ENCODE measurements at regions not wholly inside any gene's neighbourhood (a gene's known extent, or its start where the extent isn't known, plus 50 kb on each side); places are given as distances from the start of the nearest gene placed in this dataset.

DNA sequence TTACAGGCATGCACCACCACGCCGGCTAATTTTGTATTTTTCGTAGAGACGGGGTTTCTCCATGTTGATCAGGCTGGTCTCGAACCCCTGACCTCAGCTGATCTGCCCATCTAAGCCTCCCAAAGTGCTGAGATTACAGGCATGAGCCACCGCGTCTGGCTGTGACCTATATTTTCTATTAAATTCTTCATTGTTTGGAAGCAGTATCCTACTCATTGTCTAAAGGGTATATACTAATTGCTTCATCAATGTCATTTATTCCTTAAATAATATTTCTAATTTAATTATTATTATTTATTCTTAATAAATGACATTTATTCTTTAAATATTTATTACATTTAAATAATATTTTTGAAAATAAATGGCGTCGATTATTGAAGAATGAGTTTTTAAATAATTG, 817.3 kb upstream of the API5 start:
- ATAC-seq (replicated peaks in 6 of 8) = no peak
- in situ Hi-C loops (cut with MboI; ENCODE audit: low pct_unique_long_range_greater_than_20kb in 2 of 9, low sequenced_read_pairs in 9 of 9, unreplicated experiment in 9 of 9) = no loop called here
- no peaks in the 10 kb centered on the region for H3K4me1 ChIP-seq (replicated peaks in 1 of 2)

DNA sequence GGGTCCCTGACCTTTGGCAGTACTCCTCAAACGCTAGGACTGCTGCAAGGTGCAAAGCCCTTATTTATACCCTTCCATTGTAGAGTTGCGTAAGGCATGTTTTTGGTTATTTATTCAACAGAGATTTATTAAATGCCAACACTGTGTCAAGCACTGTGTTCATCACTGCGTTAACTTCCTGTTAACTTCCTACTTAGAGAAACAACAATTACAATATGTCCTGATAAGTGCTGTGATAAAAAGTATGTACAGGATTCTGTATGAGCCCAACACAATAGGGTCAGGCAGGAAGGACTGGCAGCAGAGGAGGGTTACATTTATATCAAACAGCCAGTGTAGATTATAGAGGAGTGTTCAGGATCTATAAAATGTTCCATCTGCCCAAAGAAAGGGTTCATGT, 812.8 kb upstream of the API5 start:
- Histone ChIP-seq H3K4me3 (no peak overlapping the region), H3K27ac (no peak overlapping the region), H3K4me1 (replicated peaks in 1 of 2) (no peaks in the 10 kb centered on the region)
- ATAC-seq (replicated peaks in 6 of 8) = no peak
- in situ Hi-C loops (cut with MboI; ENCODE audit: low pct_unique_long_range_greater_than_20kb in 2 of 9, low sequenced_read_pairs in 9 of 9, unreplicated experiment in 9 of 9) = no loop called here
- WGBS, 10 experiments = 6 to 100% (median 77%) methylated on average over 1 to 3 of the region's 3 CpGs

More for the DNA sequence above, 817.3 kb upstream of the API5 start:
- WGBS, 10 experiments = 62 to 100% (median 92%) methylated on average over 2 to 9 of the region's 9 CpGs
- Histone ChIP-seq H3K27ac (no peak overlapping the region), H3K4me3 (no peak overlapping the region)

DNA sequence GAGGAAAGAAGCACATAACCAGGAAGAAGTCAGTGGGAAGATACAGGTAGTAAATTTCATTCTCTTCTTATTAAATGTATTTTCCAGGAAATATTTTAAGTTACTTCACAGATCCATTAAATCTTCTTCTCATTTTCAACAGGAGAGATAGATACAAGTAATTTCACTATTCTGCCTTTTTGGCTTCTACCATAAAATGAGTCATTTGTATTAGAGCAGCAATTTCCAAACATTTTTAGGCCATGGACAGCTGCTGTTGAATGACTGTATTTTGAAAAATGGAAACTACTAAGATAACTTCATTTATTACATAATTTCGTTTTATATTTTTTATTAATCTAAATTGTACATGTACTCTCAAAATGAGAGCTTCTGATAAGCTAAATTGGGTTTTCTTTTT, 809.6 kb upstream of the API5 start:
- in situ Hi-C loops (cut with MboI; ENCODE audit: low pct_unique_long_range_greater_than_20kb in 2 of 9, low sequenced_read_pairs in 9 of 9, unreplicated experiment in 9 of 9) = no loop called here
- H3K27ac ChIP-seq = no peak overlapping the region
- H3K4me1 ChIP-seq (replicated peaks in 1 of 2) = no peaks in the 10 kb centered on the region
- H3K4me3 ChIP-seq = no peak overlapping the region
- ATAC-seq (replicated peaks in 6 of 8) = no peak
- 0 to 33% (median 0%) methylated on average over 1 of the region's 1 CpG for WGBS, 10 experiments

DNA sequence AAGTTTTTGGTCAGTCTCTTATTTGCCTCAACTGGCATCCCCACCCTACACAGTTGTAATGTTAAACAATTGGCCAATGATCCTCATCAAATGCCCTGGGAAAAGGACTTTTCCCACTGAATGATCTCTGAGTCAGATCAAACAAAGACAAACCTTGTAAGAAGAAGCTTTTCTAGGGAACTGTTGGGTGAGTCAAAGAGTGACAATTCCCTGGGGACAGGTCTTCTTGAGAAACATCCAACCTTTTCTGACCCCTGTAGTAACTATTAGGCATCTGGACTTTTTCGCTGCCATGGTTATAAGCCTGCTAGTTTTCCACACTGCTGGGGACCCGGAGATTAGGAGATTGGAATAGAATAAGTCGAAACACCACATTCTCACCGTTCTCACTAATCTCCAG, 789.8 kb upstream of the API5 start:
- ATAC-seq (replicated peaks in 6 of 8) = no peak
- WGBS, 10 experiments = 0 to 100% (median 77%) methylated on average over 2 to 4 of the region's 4 CpGs
- Histone ChIP-seq H3K27ac (no peak overlapping the region), H3K4me1 (replicated peaks in 1 of 2) (peaks cover 16 to 21% of the 10 kb centered on the region in 2 donors), H3K4me3 (no peak overlapping the region)
- in situ Hi-C loops (cut with MboI; ENCODE audit: low pct_unique_long_range_greater_than_20kb in 2 of 9, low sequenced_read_pairs in 9 of 9, unreplicated experiment in 9 of 9) = no loop called here

DNA sequence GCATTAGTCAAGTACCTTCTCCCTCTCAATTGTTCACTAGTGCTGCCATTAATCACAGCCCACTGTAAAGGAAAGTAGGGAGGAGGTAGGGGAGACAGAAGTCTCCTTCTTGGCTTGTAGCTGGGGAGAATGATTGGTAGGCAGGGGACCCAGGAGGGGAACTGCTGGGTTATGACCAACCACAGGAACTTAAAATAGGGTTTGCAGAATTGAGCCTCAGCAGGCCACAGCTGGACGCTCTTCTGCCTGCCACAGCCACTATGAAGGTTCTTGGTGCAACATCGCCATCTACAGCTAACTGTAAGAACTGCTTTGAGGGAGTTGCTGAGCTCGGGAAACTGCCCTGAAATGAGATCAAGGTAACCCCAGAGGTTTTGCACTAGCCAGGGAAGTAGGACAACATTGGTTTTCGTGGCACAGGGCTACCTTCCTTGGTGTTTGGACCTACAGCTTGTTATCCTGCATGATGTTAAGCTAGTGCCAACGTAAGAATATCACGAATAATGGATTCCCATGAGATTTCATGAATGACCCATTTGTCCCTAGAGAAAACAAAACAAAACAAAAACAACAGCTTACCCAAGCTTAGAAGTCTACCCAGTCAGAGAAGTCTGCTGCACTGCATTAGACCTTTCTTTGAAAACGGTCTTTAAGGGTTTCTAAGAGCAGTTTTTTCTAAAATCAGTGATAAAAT, 787.1 kb upstream of the API5 start:
- no peak overlapping the region for H3K4me3 ChIP-seq
- peak; percentile 89 to 96 (median 92) for ATAC-seq (replicated peaks in 6 of 8)
- peaks cover 29 to 41% of the 10 kb centered on the region in 2 donors for H3K4me1 ChIP-seq (replicated peaks in 1 of 2)
- in situ Hi-C loops (cut with MboI; ENCODE audit: low pct_unique_long_range_greater_than_20kb in 2 of 9, low sequenced_read_pairs in 9 of 9, unreplicated experiment in 9 of 9) = loop anchor here in 2 of 9 experiments (25.0 kb wide), 2 partner anchors 1012 to 1062 kb away; partner anchors contain the start of gene LRRC4C (in 1 of the 2)
- WGBS, 10 experiments = 0 to 26% (median 10%) methylated on average over 3 to 7 of the region's 7 CpGs; no CpG with 5 or more reads in 2 of the 10 experiments
- no peak overlapping the region for H3K27ac ChIP-seq

DNA sequence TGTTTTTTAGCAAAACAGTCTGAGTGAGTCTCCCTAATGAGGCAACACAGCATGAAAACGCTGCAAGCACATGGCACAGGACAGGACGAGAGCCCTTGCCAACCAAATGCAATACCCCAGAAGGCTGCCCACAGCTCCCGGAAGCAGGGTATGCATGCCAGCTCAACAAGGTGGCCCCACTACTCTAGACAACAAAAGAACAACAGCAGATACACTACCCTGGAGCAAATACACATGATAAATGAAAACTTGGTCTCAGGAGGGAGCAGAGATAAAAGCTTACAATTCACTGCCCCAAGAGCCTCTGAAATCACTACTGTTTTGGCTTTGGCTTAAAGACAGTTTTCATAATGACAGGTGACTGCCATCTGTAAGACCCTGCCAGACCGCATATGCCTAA, 785.4 kb upstream of the API5 start:
- peak in 5 of 8 experiments; percentile 2 to 44 (median 24) for ATAC-seq (replicated peaks in 6 of 8)
- H3K4me3 ChIP-seq = no peak overlapping the region
- no peak overlapping the region for H3K27ac ChIP-seq
- 0 to 90% (median 42%) methylated on average over 1 to 4 of the region's 4 CpGs; no CpG with 5 or more reads in 1 of the 10 experiments for WGBS, 10 experiments
- in situ Hi-C loops (cut with MboI; ENCODE audit: low pct_unique_long_range_greater_than_20kb in 2 of 9, low sequenced_read_pairs in 9 of 9, unreplicated experiment in 9 of 9) = loop anchor here in 2 of 9 experiments (25.0 kb wide), 2 partner anchors 1014 to 1064 kb away; partner anchors contain the start of gene LRRC4C (in 1 of the 2)
- H3K4me1 ChIP-seq (replicated peaks in 1 of 2) = peaks cover 29 to 41% of the 10 kb centered on the region in 2 donors

DNA sequence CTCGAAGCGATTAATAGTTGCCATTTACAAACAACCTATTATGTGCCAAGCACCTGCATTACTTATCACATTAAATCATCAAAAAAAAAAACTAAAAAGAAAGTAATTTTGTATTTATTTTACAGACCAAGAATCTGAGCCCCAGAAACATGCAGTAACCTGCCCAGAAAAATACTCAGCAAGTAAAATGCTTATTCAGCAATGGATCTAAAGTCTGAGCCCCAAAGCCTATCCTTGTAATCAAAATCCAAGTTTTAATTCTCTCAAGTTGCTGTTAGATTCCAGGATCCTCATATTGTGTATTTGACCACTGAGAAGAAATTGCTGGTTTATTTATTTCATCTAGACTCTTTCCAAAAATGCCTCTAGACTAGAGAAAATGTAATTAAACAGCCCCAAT, 783.3 kb upstream of the API5 start:
- no peak overlapping the region for H3K4me3 ChIP-seq
- 19 to 100% (median 83%) methylated on average over 1 to 2 of the region's 2 CpGs; no CpG with 5 or more reads in 2 of the 10 experiments for WGBS, 10 experiments
- in situ Hi-C loops (cut with MboI; ENCODE audit: low pct_unique_long_range_greater_than_20kb in 2 of 9, low sequenced_read_pairs in 9 of 9, unreplicated experiment in 9 of 9) = loop anchor here in 2 of 9 experiments (25.0 kb wide), 2 partner anchors 1016 to 1066 kb away; partner anchors contain the start of gene LRRC4C (in 1 of the 2)
- no peak for ATAC-seq (replicated peaks in 6 of 8)
- peaks cover 29 to 41% of the 10 kb centered on the region in 2 donors for H3K4me1 ChIP-seq (replicated peaks in 1 of 2)
- H3K27ac ChIP-seq = no peak overlapping the region

DNA sequence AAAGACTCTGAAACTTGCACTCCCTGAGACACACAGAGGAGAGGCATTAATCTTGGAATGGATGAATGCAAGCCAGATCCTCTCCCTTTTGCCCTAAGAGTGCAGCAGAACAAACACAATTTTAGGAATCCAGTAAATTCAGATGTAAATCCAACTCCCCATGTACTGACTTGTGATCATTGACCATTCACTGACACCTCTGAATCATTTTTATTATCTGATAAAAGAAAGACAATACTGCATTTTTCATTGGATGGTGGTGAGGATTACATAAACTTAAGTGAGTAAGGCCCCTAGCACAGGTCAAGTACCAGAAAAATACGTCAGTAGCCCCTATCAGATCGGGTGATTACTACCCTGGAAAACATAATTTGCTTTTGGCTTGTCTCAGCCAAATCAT, 782.9 kb upstream of the API5 start:
- Histone ChIP-seq H3K27ac (no peak overlapping the region), H3K4me3 (no peak overlapping the region), H3K4me1 (replicated peaks in 1 of 2) (peaks cover 29 to 38% of the 10 kb centered on the region in 2 donors)
- WGBS, 10 experiments = 0 to 67% (median 39%) methylated on average over 1 to 2 of the region's 2 CpGs; no CpG with 5 or more reads in 6 of the 10 experiments
- no peak for ATAC-seq (replicated peaks in 6 of 8)
- in situ Hi-C loops (cut with MboI; ENCODE audit: low pct_unique_long_range_greater_than_20kb in 2 of 9, low sequenced_read_pairs in 9 of 9, unreplicated experiment in 9 of 9) = loop anchor here in 2 of 9 experiments (25.0 kb wide), 2 partner anchors 1017 to 1067 kb away; partner anchors contain the start of gene LRRC4C (in 1 of the 2)

DNA sequence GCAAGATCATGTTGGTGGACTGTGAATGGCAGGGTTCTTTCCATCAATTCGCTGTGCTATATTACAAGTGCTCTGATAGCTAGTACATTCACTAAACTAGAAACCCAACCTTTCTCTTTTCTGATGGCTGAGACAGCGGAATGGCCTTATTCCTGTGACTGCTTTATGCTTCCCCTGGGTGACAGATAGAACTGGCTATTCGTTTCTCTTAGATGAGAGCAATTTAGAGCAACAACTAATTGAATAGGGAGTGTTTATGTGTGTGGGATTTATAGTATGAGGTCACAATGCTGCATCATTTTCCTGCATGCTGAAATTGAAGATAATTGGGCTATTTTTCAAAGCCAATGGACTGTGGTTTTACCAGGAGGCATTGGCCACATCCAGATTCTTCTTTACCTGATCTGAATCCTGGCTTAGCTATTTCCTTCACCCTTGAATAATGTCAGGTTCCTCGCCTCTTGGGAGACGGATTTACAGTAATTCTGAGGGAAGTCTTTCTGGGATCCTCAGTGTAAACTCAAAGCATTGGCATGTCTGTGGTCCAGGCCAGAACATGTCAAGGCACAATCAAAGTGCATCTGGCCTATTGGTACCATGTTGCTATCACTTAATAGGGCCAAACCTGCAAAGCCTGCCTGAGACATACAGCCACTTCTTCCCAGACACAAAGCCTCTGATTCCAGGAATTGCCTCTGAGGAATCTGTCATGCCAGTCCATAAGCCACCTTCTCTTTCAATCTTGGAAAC, 775.0 kb upstream of the API5 start:
- Histone ChIP-seq H3K4me1 (replicated peaks in 1 of 2) (peaks cover 0 to 34% of the 10 kb centered on the region in 2 donors), H3K4me3 (no peak overlapping the region), H3K27ac (peak overlapping the region in 1 of 2 donors; percentile 50)
- ATAC-seq (replicated peaks in 6 of 8) = peak in 5 of 8 experiments; percentile 87 to 99 (median 93)
- in situ Hi-C loops (cut with MboI; ENCODE audit: low pct_unique_long_range_greater_than_20kb in 2 of 9, low sequenced_read_pairs in 9 of 9, unreplicated experiment in 9 of 9) = loop anchor here in 2 of 9 experiments (25.0 kb wide), 2 partner anchors 1024 to 1074 kb away; partner anchors contain the start of gene LRRC4C (in 1 of the 2)
- WGBS, 10 experiments = 0 to 90% (median 67%) methylated on average over 1 to 5 of the region's 5 CpGs; no CpG with 5 or more reads in 1 of the 10 experiments

DNA sequence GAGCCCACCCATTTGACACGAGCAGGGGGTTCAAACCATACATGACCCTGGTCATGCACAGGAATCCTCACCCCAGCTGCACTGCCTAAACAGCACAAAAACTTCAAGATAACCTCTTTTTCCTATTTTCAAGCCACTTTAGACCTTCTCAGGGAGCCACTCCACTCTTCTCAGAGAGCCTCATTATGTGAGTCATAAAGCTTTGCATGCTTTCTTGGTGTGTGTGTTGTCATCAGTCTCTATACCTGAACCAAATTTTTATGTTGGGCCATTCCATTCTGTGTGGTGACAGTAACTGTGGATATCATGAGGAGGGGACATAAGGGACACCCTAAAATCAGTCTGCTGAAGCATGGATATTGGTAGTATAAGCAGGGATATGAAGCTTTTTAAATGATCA, 769.5 kb upstream of the API5 start:
- no peak overlapping the region for H3K27ac ChIP-seq
- H3K4me3 ChIP-seq = no peak overlapping the region
- in situ Hi-C loops (cut with MboI; ENCODE audit: low pct_unique_long_range_greater_than_20kb in 2 of 9, low sequenced_read_pairs in 9 of 9, unreplicated experiment in 9 of 9) = loop anchor here in 2 of 9 experiments (25.0 kb wide), 2 partner anchors 1030 to 1080 kb away; partner anchors contain the start of gene LRRC4C (in 1 of the 2)
- peaks cover 0 to 6% of the 10 kb centered on the region in 2 donors for H3K4me1 ChIP-seq (replicated peaks in 1 of 2)
- no peak for ATAC-seq (replicated peaks in 6 of 8)
- 70 to 100% (median 82%) methylated on average over 1 of the region's 1 CpG; no CpG with 5 or more reads in 6 of the 10 experiments for WGBS, 10 experiments

DNA sequence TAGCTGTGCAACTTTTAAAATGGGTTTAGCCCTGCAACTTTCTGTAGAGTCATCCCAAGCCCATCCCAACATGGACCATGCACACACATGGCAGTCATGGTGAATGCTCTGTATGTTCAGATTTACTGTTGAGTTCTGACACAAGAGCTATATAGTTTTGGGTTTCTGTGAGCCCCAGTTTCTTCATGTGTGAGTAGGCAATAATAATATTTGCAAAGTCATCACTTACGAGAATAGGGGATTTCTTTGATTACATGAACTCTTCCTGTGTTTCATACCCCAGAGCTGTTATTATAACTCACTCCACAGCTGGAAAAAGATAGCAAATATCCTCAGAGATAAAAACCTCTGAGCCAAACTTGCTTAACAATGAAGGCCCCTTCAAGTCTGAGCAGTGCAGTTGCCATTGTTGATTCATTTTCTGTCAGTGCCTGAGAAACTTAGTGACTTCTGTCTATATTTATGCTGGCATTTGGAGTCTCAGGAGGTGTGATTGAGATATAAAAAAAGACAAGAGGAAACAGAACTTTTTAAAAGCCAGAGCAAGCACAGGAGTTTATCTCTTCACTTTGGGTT, 767.9 kb upstream of the API5 start:
- Histone ChIP-seq H3K27ac (no peak overlapping the region), H3K4me1 (replicated peaks in 1 of 2) (peaks cover 0 to 5% of the 10 kb centered on the region in 2 donors), H3K4me3 (no peak overlapping the region)
- in situ Hi-C loops (cut with MboI; ENCODE audit: low pct_unique_long_range_greater_than_20kb in 2 of 9, low sequenced_read_pairs in 9 of 9, unreplicated experiment in 9 of 9) = loop anchor here in 2 of 9 experiments (25.0 kb wide), 2 partner anchors 1032 to 1082 kb away; partner anchors contain the start of gene LRRC4C (in 1 of the 2)
- no peak for ATAC-seq (replicated peaks in 6 of 8)
- 0 to 100% (median 73%) methylated on average over 1 of the region's 1 CpG; no CpG with 5 or more reads in 2 of the 10 experiments for WGBS, 10 experiments

DNA sequence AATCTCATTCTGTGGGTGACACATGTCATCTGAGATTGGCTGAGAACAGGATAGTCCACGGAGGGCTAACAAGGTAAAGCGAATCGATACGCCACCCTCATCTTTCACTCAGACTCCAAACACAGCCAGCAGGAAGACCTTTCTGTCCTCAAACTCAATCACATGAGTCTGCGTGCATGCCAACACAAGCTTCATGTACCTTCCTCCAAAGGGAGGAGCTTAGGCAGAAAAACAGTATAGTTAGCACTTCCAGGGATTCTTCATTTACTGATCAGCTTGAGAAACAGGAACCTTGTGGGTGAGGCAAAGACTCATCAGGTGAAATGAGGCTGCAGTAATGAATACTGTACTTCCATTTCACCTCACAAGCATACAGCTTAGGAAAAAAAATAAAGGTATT, 767.1 kb upstream of the API5 start:
- 20 to 100% (median 67%) methylated on average over 1 to 5 of the region's 5 CpGs; no CpG with 5 or more reads in 1 of the 10 experiments for WGBS, 10 experiments
- no peak for ATAC-seq (replicated peaks in 6 of 8)
- peaks cover 0 to 5% of the 10 kb centered on the region in 2 donors for H3K4me1 ChIP-seq (replicated peaks in 1 of 2)
- no peak overlapping the region for H3K4me3 ChIP-seq
- no peak overlapping the region for H3K27ac ChIP-seq
- in situ Hi-C loops (cut with MboI; ENCODE audit: low pct_unique_long_range_greater_than_20kb in 2 of 9, low sequenced_read_pairs in 9 of 9, unreplicated experiment in 9 of 9) = loop anchor here in 2 of 9 experiments (25.0 kb wide), 2 partner anchors 1032 to 1082 kb away; partner anchors contain the start of gene LRRC4C (in 1 of the 2)
